Esophagus (tissue), 2 donors: ENCODE measurements at regions not wholly inside any gene's neighbourhood (a gene's known extent, or its start where the extent isn't known, plus 50 kb on each side); places are given as distances from the start of the nearest gene placed in this dataset.
"Not testable (repeated sequence)": the region's sequence is repeated elsewhere in the genome, so short reads cannot be mapped to it uniquely, and the experiment has no call there.

ENCODE experiments used
- H3K27ac ChIP-seq, 2 donors: one replicate each; pipeline ENCODE4 v1.5.1; 2013; ENCODE audit warnings: low read depth in 2 of 2, mild to moderate bottlenecking in 2 of 2, inconsistent platforms in 1 of 2, low read length in 1 of 2, moderate library complexity in 1 of 2
- H3K27me3 ChIP-seq, 2 donors: one replicate each; pipeline ENCODE4 v1.6.1; 2013; ENCODE audit warnings: low read length in 2 of 2, control low read depth in 1 of 2, mild to moderate bottlenecking in 1 of 2; ENCODE audit not compliant: insufficient read depth in 2 of 2, control insufficient read depth in 1 of 2
- H3K36me3 ChIP-seq, 2 donors: one replicate each; pipeline ENCODE4 v1.6.1; 2013; ENCODE audit warnings: low read length in 1 of 2; ENCODE audit not compliant: control insufficient read depth in 2 of 2, insufficient read depth in 2 of 2
- H3K4me1 ChIP-seq, 2 donors: one replicate each; pipeline ENCODE4 v1.6.1; 2013; ENCODE audit warnings: low read length in 1 of 2; ENCODE audit not compliant: control insufficient read depth in 2 of 2, insufficient read depth in 2 of 2
- H3K4me3 ChIP-seq, 2 donors: one replicate each; pipeline ENCODE4 v1.5.1; 2013; ENCODE audit warnings: low read length in 2 of 2, mild to moderate bottlenecking in 2 of 2, low read depth in 1 of 2, moderate library complexity in 1 of 2
- H3K9me3 ChIP-seq, 2 donors: one replicate each; pipeline ENCODE4 v1.6.1; 2013; ENCODE audit warnings: mild to moderate bottlenecking in 2 of 2, low read depth in 1 of 2, low read length in 1 of 2, moderate library complexity in 1 of 2; ENCODE audit not compliant: control insufficient read depth in 2 of 2, insufficient read depth in 1 of 2
- WGBS, 2 donors: extraction: QIAGEN DNeasy Blood & Tissue Kit; methylation state at CpG; one replicate each; pipeline ENCODE4 v1.1.7; 2013; 5-methylcytosine and 5-hydroxymethylcytosine counted together
- donor health status: healthy with polysubstance abuse.
- donor health status: Bipolar disorder and iron deficiency.

DNA sequence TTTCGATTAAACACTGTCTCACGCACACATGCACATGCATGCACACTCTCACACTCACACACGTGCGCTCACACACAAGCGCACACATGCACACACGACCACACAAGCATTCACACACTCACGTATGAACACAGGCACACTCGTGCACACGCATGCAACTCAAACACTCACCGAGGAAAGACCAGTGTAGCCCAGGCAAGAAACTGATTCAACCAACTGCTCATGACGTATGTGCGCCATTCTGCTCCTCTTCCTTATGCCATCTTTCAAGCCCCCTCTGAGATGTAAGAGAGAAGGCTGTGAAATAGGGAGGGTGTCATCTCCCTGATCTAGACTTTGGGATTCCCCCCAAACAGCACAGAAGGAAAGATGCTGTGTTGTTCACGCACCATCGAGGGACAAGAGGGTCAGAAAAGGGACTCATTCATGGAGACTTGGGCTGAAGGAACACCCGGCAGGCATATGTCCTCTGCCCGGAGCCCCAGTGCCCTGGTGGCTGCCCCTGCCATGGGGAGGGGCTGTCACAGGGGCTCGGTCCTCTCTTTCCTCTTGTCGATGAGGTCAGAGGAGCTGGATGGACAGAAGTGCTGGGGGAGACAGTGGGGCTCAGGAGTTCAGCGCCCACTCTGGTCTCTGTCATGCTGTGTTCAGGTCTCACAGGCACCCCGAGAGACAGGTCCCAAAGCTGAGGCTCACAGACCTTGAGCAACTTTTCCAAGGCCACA lies 130.1 kb upstream of the SHH start:
- H3K27ac ChIP-seq: no peak overlapping the region
- no peaks in the 10 kb centered on the region for H3K27me3 ChIP-seq
- H3K9me3 ChIP-seq: peaks cover 0 to 2% of the 10 kb centered on the region in 2 donors
- H3K4me1 ChIP-seq: no peaks in the 10 kb centered on the region
- 80 to 82% methylated on average over 20 of the region's 20 CpGs for WGBS, 2 donors
- H3K36me3 ChIP-seq: no peaks in the 10 kb centered on the region
- no peak overlapping the region for H3K4me3 ChIP-seq

DNA sequence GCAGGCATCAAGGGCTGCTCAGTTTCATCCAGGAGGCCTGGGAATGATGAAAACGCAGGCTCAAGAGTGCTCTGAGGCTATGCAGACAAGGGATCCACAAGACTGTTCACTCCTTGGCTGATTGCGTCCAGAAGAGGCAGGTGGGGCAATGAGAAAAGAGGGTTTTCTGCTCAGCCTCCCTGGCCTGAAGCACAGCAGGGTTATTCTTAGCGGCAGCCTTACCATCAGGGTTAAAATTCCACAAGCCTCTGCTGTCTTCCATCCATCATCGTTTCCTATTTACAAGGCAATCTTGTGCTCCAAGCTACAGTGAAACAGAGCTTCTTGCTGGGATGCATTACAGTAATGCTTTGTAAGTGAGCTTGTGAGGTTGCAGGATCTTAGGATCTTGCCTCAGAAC lies 129.4 kb upstream of the SHH start:
- Histone ChIP-seq H3K4me3 (no peak overlapping the region), H3K27me3 (no peaks in the 10 kb centered on the region), H3K27ac (no peak overlapping the region), H3K36me3 (no peaks in the 10 kb centered on the region), H3K9me3 (peaks cover 0 to 2% of the 10 kb centered on the region in 2 donors), H3K4me1 (no peaks in the 10 kb centered on the region)
- 33 to 63% methylated on average over 4 of the region's 4 CpGs for WGBS, 2 donors

DNA sequence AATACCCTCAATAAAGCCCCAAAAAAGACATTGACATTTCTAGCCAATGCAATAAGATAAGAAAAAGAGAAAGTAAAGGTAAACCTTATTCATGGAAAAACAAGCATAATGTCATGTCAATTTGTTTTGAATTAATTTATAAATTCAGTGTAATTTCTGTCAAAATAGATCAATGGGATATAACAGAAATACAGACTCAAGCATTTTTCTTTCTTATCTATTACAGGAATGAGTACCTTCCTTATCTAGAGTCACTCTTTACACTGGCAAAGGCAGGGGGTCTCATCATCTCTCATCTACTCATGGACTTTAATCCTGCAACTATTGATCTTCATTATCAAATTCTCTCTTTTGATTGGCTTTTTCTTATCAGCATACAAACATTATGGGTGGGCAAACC lies 127.1 kb upstream of the SHH start:
- Histone ChIP-seq H3K4me1 (no peaks in the 10 kb centered on the region), H3K27ac (no peak overlapping the region), H3K9me3 (peaks cover 0 to 6% of the 10 kb centered on the region in 2 donors), H3K4me3 (no peak overlapping the region), H3K36me3 (no peaks in the 10 kb centered on the region), H3K27me3 (no peaks in the 10 kb centered on the region)

GRCh38 chr7:155938129-155938528 lies 125.9 kb upstream of the SHH start:
- Histone ChIP-seq H3K27ac (no peak overlapping the region), H3K27me3 (no peaks in the 10 kb centered on the region)
- 24 to 54% methylated on average over 2 of the region's 2 CpGs for WGBS, 2 donors

GRCh38 chr7:155935726-155936125 lies 123.5 kb upstream of the SHH start:
- Histone ChIP-seq H3K4me3 (no peak overlapping the region), H3K4me1 (no peaks in the 10 kb centered on the region), H3K9me3 (peaks cover 0 to 6% of the 10 kb centered on the region in 2 donors), H3K27me3 (no peaks in the 10 kb centered on the region), H3K27ac (no peak overlapping the region), H3K36me3 (no peaks in the 10 kb centered on the region)
- 61 to 70% methylated on average over 5 of the region's 5 CpGs for WGBS, 2 donors

More at GRCh38 chr7:155938129-155938528, 125.9 kb upstream of the SHH start:
- H3K9me3 ChIP-seq: peaks cover 0 to 6% of the 10 kb centered on the region in 2 donors
- no peaks in the 10 kb centered on the region for H3K36me3 ChIP-seq
- H3K4me1 ChIP-seq: no peaks in the 10 kb centered on the region
- H3K4me3 ChIP-seq: no peak overlapping the region

DNA sequence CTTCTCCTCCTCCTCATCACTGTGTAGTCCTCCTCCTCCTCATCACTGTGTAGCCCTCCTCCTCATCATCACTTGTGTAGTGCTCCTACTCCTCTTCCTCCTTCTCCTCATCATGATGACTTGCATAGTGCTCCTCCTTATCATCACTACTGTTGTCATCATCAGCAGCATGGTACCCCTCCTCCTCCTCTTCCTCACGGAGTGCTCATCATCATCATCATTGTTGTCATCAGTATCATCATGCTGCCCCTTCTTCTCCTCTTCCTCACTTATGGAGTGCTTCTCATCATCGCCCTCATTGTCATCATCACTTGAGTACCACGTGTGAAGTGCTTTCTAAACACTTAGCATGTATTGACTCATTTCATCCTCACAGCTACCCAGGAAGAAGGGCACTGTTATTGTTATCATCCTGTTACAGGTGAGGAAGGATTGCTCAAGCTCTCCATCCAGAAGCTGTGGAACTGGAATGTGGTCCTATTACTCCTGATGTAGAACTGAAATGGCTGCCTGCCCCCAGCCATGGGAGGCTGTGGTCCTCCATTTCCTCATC lies 122.8 kb upstream of the SHH start:
- Histone ChIP-seq H3K4me3 (no peak overlapping the region), H3K4me1 (no peaks in the 10 kb centered on the region), H3K9me3 (peaks cover 0 to 6% of the 10 kb centered on the region in 2 donors), H3K27ac (no peak overlapping the region), H3K27me3 (no peaks in the 10 kb centered on the region), H3K36me3 (no peaks in the 10 kb centered on the region)
- WGBS, 2 donors: 69 to 72% methylated on average over 3 of the region's 3 CpGs

DNA sequence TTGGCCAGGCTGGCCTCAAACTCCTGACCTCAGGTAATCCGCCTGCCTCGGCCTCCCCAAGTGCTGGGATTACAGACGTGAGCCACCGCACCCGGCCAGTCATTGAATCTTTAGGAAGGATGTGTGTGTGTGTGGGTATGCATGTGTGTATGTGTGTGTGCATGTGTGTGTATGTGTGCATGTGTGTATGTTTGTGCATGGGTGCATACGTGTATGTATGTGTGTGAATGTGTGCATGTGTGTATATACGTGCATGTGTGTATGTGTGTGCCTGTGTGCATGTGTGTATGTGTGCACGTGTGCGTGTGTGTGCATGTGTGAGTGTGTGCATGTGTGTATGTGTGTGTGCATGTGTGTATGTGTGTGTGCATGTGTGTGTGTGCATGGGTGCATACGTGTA lies 120.1 kb upstream of the SHH start:
- H3K27ac ChIP-seq, H3K27me3 ChIP-seq, H3K4me1 ChIP-seq, H3K9me3 ChIP-seq, H3K36me3 ChIP-seq, H3K4me3 ChIP-seq: not testable (repeated sequence)
- WGBS, 2 donors: 79 to 83% methylated on average over 9 to 10 of the region's 10 CpGs

DNA sequence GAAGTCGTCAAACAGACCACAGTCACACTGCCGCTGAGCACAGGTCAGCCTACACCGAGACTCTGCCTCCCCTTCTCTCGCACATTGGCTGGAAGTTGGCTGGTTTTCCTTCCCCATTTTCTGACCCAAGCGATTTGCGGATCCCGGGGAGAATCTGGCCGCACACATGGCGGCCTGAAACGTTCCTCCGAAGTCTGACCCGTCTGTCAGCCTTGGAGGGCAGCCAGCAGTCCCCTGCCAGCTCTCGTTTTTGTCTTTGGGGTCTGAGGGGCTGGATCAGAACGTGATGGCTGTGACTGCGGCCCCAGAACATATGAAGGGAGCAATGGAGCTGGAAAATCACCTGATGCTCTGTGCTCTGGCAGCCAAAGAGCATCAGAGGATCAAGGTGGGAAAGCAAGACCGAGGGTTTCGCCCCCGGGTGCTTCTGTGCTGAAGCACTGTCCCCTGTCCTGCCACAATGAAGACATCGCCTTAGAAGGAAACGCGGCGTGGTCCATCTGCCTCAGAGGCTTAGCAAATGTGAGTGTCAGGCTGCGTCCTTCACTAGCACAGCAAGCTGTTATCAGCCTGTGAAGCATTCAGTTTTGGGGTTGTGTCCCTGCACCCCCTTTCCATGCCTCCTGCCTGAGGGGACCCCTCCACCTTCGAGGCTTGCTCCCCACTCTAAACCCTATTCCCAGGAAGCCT lies 119.3 kb upstream of the SHH start:
- 74 to 79% methylated on average over 24 of the region's 24 CpGs for WGBS, 2 donors
- no peaks in the 10 kb centered on the region for H3K4me1 ChIP-seq
- no peaks in the 10 kb centered on the region for H3K36me3 ChIP-seq

GRCh38 chr7:155930527-155930926 lies 118.3 kb upstream of the SHH start:
- H3K27me3 ChIP-seq: no peaks in the 10 kb centered on the region
- H3K27ac ChIP-seq: no peak overlapping the region
- WGBS, 2 donors: 80 to 95% methylated on average over 1 of the region's 1 CpG
- H3K4me3 ChIP-seq: no peak overlapping the region
- no peaks in the 10 kb centered on the region for H3K4me1 ChIP-seq
- no peaks in the 10 kb centered on the region for H3K36me3 ChIP-seq
- peaks cover under 1 to 4% of the 10 kb centered on the region in 2 donors for H3K9me3 ChIP-seq

More for the DNA sequence above, 119.3 kb upstream of the SHH start:
- Histone ChIP-seq H3K27ac (no peak overlapping the region), H3K9me3 (peaks cover 4% of the 10 kb centered on the region in 2 donors), H3K4me3 (no peak overlapping the region), H3K27me3 (no peaks in the 10 kb centered on the region)
